NCI-H2196 treated with DMSO at 0.1 percent for 48 hours (cell line): ENCODE measurements at regions not wholly inside any gene's neighbourhood (a gene's known extent, or its start where the extent isn't known, plus 50 kb on each side); places are given as distances from the start of the nearest gene placed in this dataset.
"Not testable (repeated sequence)": the region's sequence is repeated elsewhere in the genome, so short reads cannot be mapped to it uniquely, and the experiment has no call there.

Experiments
- DNase-seq: peaks from one replicate; lab custom pipeline; 2025; ENCODE audit not compliant: unreplicated experiment; lab: John Stamatoyannopoulos, UW

DNA sequence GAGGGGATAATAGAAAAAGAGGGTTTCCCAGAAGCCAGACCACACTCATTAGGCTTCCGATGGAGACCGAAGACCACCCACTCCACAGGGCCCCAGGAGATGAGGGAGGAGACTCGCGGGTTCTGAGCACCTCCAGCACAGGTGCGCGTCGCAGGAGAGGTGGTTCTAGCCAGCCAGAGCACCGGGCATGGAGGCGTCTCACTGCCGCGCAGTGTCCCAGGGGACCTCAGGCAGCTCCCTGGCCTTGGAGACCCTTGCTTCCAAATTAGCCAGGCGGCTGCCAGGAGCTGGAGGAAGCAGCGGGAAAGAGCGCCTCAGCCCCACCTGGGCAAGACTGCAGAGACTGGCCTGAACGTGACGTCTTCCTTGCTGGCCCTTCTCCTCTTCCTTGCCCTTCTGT, 115.4 kb upstream of the FBXL7 start:
- no peak for DNase-seq

DNA sequence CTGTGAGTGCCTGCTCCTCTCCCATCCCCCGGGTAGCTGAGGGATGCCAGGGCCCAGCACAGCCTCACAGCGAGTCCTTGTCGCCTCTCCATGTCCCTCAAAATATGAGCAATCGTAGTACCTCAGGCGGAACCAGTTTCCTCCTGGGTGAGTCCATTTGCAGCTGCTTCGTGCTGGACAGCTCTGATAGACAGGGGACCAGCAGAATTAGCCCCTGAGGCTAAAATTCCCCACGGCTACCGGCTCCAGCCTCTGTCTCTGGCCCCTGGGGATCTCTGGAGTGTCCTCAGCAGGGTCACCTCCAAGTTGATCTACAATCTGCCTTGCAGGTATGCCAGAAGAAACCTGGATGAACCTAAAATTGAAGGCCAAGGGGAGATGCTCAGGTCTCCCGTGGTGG, 115.8 kb upstream of the FBXL7 start:
- DNase-seq: no peak

DNA sequence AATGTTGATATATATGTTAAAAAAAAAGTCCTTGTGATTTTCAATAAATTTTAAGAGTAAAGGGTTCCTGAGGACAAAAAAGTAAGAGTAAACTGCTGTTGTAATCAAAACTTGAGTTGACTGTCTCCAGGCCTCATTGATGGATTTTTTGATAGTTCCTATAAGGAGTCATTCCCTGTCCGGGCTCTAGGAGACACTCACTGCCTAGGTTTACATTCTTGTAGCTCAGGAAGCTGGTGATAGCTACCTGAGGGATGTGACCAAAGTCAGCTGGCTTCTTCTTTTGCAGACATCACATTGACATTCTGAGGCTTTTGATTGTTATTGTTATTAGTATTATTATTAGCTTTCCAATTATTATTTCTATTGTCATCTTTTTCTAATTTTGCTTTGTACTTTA, 116.5 kb upstream of the FBXL7 start:
- no peak for DNase-seq

DNA sequence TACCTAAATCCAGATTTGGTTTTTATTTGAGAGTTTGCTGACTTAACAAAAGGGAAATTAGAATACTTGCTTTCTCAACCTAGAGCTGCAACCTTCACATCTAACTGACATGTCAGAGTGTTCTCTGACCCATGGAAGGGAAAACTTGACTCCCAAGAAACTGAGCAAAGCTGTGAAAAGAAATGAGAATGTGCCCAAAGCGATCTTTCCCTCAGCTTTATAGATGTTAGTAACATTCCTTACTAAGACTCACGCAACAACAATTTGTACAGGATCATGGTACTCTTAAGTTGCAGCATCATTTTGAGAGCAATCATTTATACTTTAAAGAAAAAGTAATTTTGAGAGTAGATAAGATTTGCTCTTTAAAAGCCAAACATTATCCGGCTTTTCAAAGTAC, 117.0 kb upstream of the FBXL7 start:
- DNase-seq: no peak

- DNase-seq: no peak
Observed at GRCh38 chr5:15377573-15378340, 122.2 kb upstream of the FBXL7 start.

- DNase-seq: no peak
Observed at GRCh38 chr5:15376803-15377202, 123.2 kb upstream of the FBXL7 start.

- DNase-seq: no peak
Observed at GRCh38 chr5:15376088-15376487, 123.9 kb upstream of the FBXL7 start.

DNA sequence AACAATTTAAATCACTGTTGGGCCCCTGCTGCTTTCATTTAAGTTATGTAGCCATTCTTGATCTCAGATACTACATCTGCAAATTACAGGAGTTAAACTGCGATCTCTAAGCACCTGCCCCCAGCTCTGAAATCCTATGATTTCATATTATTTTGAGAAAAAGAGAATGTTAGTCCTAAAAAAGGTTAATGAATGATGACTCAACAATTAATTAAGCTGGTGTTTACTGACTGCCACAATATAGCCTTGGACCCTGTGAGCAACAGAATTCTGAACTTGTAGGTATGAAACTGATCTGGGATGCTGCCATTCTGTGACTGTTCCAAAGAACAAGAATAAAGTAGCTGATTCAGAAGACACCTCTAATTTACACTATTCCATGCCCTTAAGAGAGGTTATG, 124.4 kb upstream of the FBXL7 start:
- DNase-seq: no peak

GRCh38 chr5:15374886-15375285, 125.1 kb upstream of the FBXL7 start:
- DNase-seq: no peak

GRCh38 chr5:15373151-15373550, 126.8 kb upstream of the FBXL7 start:
- DNase-seq: no peak

DNA sequence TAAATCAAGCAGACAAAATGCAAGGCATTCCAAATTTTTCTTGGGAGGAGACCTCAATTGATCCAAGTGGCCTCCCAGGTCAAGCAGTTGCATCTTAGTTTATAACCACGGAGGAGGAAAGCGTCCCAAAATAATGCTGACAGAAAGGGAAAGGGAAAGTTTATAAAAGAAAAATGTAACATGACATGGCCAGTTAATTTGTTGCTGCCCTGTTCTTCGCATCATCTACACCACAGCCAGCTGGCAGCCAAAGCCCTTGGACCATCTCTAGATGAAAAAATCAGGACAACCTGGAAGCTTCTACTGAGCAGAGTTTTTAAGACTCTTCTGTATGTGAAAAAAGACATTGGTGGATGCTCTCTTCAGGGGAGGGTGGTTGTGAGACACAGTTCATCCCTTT, 128.8 kb upstream of the FBXL7 start:
- no peak for DNase-seq

- no peak for DNase-seq
Observed at GRCh38 chr5:15368835-15369234, 131.1 kb upstream of the FBXL7 start.

DNA sequence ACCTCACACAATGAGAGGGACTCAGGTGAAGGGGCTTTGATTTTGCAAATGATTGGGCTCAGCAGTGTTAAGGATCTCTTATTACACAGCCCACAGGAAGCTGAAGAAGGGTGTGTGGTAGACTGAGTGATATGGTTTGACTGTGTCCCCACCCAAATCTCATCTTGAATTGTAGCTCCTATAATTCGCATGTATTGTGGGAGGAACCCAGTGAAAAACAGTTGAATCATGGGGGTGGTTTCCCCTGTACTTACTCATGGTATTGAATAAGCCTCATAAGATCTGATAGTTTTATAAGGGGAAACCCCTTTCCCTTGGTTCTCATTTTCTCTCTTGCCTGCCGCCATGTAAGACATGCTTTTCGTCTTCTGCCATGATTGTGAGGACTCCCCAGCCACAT, 132.5 kb upstream of the FBXL7 start:
- DNase-seq: no peak

- no peak for DNase-seq
Observed at GRCh38 chr5:15366676-15367391, 133.1 kb upstream of the FBXL7 start.

GRCh38 chr5:15365070-15365469, 134.9 kb upstream of the FBXL7 start:
- no peak for DNase-seq

DNA sequence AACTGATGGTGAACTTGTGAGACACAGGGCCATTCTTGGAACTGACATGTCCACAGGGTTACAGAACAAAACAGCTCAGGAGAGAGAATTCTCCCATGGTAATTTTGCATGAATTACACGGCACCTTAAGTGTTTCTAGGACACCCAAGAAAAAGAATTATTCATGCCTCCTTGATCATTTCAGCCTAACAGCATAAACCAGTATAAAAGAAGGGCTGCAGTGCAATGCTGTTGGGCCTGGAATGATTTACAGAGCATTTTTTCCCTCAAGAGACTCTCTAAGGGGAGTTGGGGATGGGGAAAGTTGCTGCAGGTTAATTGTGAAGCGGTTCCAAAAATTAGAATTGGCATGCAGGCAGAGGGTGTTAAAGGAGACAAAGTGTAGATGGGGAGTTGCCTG, 136.4 kb upstream of the FBXL7 start:
- no peak for DNase-seq

- DNase-seq: not testable (repeated sequence)
Observed at GRCh38 chr5:15357092-15357453, 142.9 kb upstream of the FBXL7 start.

DNA sequence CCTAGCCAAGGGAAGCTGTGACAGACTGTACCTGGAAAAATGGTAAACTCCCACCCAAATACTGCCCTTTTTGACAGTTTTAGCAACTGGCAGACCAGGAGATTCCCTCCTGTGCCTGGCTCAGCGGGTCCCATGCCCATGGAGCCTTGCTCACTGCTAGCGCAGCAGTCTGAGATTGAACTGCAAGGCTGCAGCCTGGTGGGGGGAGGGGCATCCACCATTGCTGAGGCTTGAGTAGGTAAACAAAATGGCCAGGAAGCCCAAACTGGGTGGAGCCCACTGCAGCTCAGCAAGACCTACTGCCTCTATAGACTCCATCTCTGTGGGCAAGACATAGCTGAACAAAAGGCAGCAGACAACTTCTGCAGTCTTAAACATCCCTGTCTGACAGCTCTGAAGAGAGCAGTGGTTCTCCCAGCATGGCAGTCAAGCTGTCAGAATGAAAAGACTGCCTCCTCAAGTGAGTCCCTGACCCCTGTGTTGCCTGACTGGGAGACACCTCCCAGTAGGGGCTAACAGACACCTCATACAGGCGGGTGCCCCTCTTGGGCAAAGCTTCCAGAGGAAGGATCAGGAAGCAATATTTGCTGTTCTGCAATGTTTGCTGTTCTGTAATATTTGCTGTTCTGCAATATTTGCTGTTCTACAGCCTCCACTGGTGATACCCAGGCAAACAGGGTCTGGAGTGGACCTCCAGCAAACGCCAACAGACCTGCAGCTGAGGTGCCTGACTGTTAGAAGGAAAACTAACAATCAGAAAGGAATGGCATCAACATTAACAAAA, 143.5 kb upstream of the FBXL7 start:
- not testable (repeated sequence) for DNase-seq

GRCh38 chr5:15354021-15354420, 146.0 kb upstream of the FBXL7 start:
- DNase-seq: no peak

- DNase-seq: no peak
Observed at GRCh38 chr5:15353086-15353645, 146.8 kb upstream of the FBXL7 start.

GRCh38 chr5:15350614-15351013, 149.4 kb upstream of the FBXL7 start:
- no peak for DNase-seq

- DNase-seq: no peak
Observed at GRCh38 chr5:15346738-15347137, 153.2 kb upstream of the FBXL7 start.
